ENCODE measurements at regions not wholly inside any gene's neighbourhood (a gene's known extent, or its start where the extent isn't known, plus 50 kb on each side); places are given as distances from the start of the nearest gene placed in this dataset.

GRCh38 chr20:6467562-6467961 is 299.9 kb upstream of the BMP2 start:
- TF ChIP-seq CTCF (IDR thresholded peaks at IDR 0.05) (no peak), RARB (CRISPR knock-in tag; IDR thresholded peaks at IDR 0.05) (no peak), POLR2A (IDR thresholded peaks at IDR 0.05; ENCODE audit: low read length) (no peak), RFX5 (IDR thresholded peaks at IDR 0.05) (no peak), RCOR1 (IDR thresholded peaks at IDR 0.05; ENCODE audit: low read depth, low read length) (no peak)

Data from A549 (cell line).